ENCODE measurements at regions not wholly inside any gene's neighbourhood (a gene's known extent, or its start where the extent isn't known, plus 50 kb on each side); places are given as distances from the start of the nearest gene placed in this dataset.

DNA sequence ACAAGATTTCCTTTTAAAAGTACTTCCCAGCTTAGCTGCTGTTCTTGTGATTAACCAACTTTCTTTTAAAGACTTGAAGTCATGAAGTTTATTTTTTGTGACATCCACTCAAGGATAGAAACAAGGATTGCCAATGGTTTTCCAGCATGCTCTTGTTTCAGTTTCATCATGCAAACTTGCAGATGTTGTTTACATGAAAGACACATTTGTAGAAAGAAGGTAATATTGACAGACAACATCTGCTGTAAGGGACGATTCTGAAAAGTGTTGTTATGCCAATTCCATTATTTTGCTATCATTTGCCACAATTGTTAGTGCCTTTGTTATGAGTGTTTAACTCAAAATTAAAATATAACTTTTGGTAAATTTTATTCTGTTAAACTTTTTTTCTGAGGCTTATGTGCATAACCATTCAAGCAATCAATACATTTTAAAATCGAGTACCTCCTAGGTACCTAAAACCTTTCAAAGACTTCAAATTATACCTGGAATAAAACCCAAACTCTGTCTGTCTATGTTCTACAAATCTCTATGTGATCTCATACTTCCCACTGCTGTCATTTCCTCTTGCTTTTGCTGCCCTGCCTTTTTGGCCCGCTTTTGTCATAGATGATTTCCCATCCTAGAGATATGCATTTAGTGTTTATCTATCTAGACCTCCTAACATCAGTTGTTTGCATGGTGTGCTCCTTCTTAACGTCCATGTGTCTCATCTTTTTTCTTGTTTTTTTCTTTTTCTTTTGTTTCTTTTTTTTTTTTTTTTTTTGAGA lies 630.4 kb downstream of the NR2F2 start:
- ATAC-seq (no peak), DNase-seq (no peak)
- Histone ChIP-seq H3K27ac (no peak overlapping the region), H3K4me3 (no peak overlapping the region), H3K4me1 (no peaks in the 10 kb centered on the region), H3K27me3 (peaks cover 0 to 7% (median 0%) of the 10 kb centered on the region in 9 donors), H3K36me3 (no peaks in the 10 kb centered on the region), H3K9me3 (no peaks in the 10 kb centered on the region)
- intact Hi-C loops (cut with DNase I): no loop called here
- TF ChIP-seq, protein P1, sequence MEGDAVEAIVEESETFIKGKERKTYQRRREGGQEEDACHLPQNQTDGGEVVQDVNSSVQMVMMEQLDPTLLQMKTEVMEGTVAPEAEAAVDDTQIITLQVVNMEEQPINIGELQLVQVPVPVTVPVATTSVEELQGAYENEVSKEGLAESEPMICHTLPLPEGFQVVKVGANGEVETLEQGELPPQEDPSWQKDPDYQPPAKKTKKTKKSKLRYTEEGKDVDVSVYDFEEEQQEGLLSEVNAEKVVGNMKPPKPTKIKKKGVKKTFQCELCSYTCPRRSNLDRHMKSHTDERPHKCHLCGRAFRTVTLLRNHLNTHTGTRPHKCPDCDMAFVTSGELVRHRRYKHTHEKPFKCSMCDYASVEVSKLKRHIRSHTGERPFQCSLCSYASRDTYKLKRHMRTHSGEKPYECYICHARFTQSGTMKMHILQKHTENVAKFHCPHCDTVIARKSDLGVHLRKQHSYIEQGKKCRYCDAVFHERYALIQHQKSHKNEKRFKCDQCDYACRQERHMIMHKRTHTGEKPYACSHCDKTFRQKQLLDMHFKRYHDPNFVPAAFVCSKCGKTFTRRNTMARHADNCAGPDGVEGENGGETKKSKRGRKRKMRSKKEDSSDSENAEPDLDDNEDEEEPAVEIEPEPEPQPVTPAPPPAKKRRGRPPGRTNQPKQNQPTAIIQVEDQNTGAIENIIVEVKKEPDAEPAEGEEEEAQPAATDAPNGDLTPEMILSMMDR (IDR thresholded peaks at IDR 0.05): no peak
- TF ChIP-seq POLR2A (IDR thresholded peaks at IDR 0.05): no peak
- 69 to 73% (median 71%) methylated on average over 4 of the region's 4 CpGs for WGBS, 4 donors

DNA sequence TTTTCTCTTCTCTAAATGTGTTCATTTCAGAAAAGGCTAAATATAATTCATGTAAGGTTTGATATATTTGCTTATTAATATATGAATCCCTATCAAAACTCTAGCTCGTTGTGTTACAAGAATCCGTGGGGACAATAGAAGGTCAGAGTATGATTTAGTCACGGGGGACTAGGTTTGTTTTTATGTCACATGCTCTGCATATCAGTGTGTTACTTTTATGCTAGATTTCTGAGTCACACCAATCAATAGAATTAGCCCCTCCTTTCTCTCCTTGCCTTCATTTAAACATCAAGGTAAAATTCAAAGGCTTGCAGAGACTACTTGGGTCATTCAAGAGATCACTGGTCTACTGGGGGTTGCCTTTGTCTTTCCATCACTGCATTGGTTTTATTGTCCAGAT lies 636.1 kb downstream of the NR2F2 start:
- no peak for TF ChIP-seq POLR2A (IDR thresholded peaks at IDR 0.05)
- TF ChIP-seq, protein P1 (IDR thresholded peaks at IDR 0.05): no peak
- DNase-seq (no peak), ATAC-seq (no peak)
- intact Hi-C loops (cut with DNase I): no loop called here
- Histone ChIP-seq H3K4me1 (no peaks in the 10 kb centered on the region), H3K36me3 (no peaks in the 10 kb centered on the region), H3K9me3 (no peaks in the 10 kb centered on the region), H3K27me3 (peaks cover 0 to 7% (median 0%) of the 10 kb centered on the region in 9 donors), H3K27ac (no peak overlapping the region), H3K4me3 (no peak overlapping the region)
- 73 to 76% (median 74%) methylated on average over 3 of the region's 3 CpGs for WGBS, 4 donors

DNA sequence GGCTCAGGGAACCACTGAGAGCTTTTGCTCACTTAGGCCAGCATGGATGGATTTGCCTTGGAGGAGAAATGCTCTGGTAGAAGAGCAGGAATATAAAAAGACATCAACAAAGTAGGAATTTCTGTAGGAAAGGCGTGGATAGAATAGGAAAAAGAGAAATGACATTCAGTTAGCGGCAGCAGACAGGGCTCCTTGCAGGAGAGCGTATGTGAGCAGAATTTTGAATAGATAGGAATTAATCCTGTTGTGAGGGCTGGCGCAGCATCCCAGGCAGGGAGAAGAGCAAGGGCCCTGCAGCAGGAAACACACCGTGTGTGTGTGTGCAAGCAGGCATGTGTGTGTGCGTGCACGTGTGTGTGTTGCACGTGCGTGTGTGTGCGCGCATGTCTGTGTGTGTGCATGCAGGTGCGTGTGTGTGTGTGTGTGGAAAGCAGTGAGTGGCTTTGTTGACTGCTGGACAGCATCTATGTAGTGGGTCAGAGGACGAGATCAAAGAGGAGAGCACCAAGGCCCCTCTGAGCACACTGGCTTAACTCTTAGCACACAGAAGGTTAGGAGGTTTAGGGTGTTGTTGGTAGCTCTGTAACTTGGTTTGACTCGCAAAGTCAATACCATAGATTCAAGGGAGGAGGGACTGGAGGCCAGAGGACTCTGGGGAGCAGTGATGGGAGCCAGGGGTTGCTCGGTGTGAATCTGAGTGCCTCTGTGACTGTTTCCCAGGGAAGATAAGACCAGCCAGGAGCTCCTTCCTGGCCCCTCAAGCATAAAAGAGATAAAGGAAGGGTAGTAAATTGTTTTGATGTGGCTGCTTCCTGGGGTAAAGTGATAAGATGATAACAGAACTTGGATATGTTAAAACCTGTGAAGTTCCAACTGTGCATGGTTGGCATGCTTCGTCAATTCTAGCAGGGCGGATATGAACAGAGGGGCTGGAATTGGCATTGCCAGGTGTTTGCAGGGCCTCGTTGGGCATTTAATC lies 639.5 kb downstream of the NR2F2 start:
- no peak for ATAC-seq
- intact Hi-C loops (cut with DNase I): no loop called here
- 65 to 79% (median 72%) methylated on average over 18 of the region's 18 CpGs for WGBS, 4 donors

More for the DNA sequence above, 639.5 kb downstream of the NR2F2 start:
- TF ChIP-seq POLR2A (IDR thresholded peaks at IDR 0.05): no peak
- TF ChIP-seq, protein P1 (IDR thresholded peaks at IDR 0.05): no peak
- peak in 1 of 5 donors; percentile 21 for DNase-seq
- Histone ChIP-seq H3K9me3 (no peaks in the 10 kb centered on the region), H3K27me3 (peaks cover 0 to 7% (median 0%) of the 10 kb centered on the region in 9 donors), H3K36me3 (no peaks in the 10 kb centered on the region), H3K27ac (no peak overlapping the region), H3K4me3 (no peak overlapping the region), H3K4me1 (no peaks in the 10 kb centered on the region)

Data from heart left ventricle (tissue), 16 donors.